ENCODE measurements at regions not wholly inside any gene's neighbourhood (a gene's known extent, or its start where the extent isn't known, plus 50 kb on each side); places are given as distances from the start of the nearest gene placed in this dataset.

- H3K4me3 ChIP-seq: no peak overlapping the region
- TF ChIP-seq, protein P1, sequence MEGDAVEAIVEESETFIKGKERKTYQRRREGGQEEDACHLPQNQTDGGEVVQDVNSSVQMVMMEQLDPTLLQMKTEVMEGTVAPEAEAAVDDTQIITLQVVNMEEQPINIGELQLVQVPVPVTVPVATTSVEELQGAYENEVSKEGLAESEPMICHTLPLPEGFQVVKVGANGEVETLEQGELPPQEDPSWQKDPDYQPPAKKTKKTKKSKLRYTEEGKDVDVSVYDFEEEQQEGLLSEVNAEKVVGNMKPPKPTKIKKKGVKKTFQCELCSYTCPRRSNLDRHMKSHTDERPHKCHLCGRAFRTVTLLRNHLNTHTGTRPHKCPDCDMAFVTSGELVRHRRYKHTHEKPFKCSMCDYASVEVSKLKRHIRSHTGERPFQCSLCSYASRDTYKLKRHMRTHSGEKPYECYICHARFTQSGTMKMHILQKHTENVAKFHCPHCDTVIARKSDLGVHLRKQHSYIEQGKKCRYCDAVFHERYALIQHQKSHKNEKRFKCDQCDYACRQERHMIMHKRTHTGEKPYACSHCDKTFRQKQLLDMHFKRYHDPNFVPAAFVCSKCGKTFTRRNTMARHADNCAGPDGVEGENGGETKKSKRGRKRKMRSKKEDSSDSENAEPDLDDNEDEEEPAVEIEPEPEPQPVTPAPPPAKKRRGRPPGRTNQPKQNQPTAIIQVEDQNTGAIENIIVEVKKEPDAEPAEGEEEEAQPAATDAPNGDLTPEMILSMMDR (IDR thresholded peaks at IDR 0.05): no peak
- no peaks in the 10 kb centered on the region for H3K9me3 ChIP-seq
- H3K27ac ChIP-seq: no peak overlapping the region
- H3K4me1 ChIP-seq (ENCODE audit: control insufficient read depth in 1 of 2, low read depth in 2 of 2): no peaks in the 10 kb centered on the region
- DNase-seq (ENCODE audit: low spot score) (no peak), ATAC-seq (ENCODE audit: insufficient number of reproducible peaks, low FRiP score, low read depth) (no peak)
- no peaks in the 10 kb centered on the region for H3K27me3 ChIP-seq (replicated peaks; ENCODE audit: insufficient read depth)
- H3K36me3 ChIP-seq: no peaks in the 10 kb centered on the region
Measured at GRCh38 chr2:15687243-15687642, 95.6 kb downstream of the DDX1 start.

DNA sequence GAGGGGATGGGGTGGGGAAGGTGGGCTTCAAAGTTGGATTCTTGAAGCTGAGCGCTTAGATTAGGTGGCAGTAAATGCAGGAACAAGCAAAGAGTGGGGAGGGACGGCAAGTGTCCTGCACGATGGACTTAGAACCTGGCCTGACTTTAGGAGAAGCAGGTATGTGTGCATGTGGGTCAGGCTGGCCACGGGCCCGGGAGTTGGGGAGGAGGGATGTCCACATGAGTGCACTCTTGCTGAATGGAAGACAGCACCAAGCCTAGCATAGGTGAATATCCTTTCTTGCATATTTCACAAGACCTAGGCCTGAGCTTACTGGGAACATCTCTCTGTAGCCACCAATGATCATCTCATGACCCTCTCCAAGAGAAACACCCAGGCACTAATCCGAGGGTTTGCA, 96.1 kb downstream of the DDX1 start:
- Histone ChIP-seq H3K27ac (no peak overlapping the region), H3K9me3 (no peaks in the 10 kb centered on the region), H3K4me1 (ENCODE audit: control insufficient read depth in 1 of 2, low read depth in 2 of 2) (no peaks in the 10 kb centered on the region), H3K4me3 (no peak overlapping the region), H3K27me3 (replicated peaks; ENCODE audit: insufficient read depth) (no peaks in the 10 kb centered on the region), H3K36me3 (no peaks in the 10 kb centered on the region)
- ATAC-seq (ENCODE audit: insufficient number of reproducible peaks, low FRiP score, low read depth) (no peak), DNase-seq (ENCODE audit: low spot score) (no peak)
- TF ChIP-seq, protein P1 (IDR thresholded peaks at IDR 0.05): no peak

DNA sequence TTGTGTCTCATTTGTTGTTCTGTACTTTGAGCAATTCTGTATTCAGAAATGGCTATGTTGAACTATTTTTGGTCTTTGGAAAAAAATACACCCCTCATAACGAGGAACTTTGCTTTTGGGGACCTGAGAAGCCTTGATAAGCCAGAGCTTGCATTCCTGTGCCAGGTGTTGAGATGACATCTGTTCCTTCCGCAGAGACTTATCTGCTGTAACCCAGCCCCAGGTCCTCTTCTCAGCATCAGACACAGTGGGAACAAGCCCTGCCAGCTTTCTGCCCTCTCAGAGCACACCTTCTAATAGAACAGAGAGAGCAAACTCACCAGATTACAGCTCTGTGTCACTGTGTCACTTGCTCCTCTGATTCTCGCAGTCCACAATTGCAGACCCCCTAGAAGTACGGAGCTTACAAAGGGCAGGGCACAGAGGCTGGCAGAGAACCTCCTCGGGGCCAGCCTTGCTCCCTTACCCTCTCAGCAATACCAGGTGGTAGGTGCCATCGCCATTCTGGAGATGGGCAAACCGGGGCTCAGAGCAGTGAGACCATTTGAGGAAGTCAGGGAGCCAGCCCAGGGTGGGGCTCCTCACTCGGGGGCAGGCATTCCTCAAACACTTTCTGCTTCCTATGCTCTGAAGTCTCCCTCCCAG, 97.4 kb downstream of the DDX1 start:
- no peaks in the 10 kb centered on the region for H3K27me3 ChIP-seq (replicated peaks; ENCODE audit: insufficient read depth)
- TF ChIP-seq, protein P1 (IDR thresholded peaks at IDR 0.05): no peak
- no peaks in the 10 kb centered on the region for H3K36me3 ChIP-seq
- no peak overlapping the region for H3K4me3 ChIP-seq
- H3K27ac ChIP-seq: no peak overlapping the region
- ATAC-seq (ENCODE audit: insufficient number of reproducible peaks, low FRiP score, low read depth) (no peak), DNase-seq (ENCODE audit: low spot score) (no peak)
- H3K4me1 ChIP-seq (ENCODE audit: control insufficient read depth in 1 of 2, low read depth in 2 of 2): no peaks in the 10 kb centered on the region
- no peaks in the 10 kb centered on the region for H3K9me3 ChIP-seq

DNA sequence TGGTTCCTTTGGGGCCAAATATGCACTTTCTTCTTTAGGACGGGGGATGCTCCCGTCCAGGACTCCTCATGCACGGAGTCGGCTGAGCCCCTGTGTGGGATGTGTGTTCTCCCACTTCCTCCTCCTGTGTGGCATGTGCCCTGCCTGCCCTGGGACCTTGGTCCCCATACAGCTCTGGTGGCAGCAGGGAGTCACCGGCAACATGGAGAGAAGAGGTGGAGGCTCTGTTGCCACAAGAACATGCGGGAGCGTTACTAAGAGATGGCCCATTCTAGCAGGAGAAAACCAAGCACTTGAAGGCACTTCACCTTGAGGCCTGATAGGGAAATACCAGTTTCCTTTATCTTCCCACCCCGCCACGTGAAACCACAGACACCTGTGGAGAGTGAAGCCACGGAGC, 98.0 kb downstream of the DDX1 start:
- Histone ChIP-seq H3K27ac (no peak overlapping the region), H3K4me3 (no peak overlapping the region), H3K36me3 (no peaks in the 10 kb centered on the region), H3K9me3 (no peaks in the 10 kb centered on the region), H3K4me1 (ENCODE audit: control insufficient read depth in 1 of 2, low read depth in 2 of 2) (no peaks in the 10 kb centered on the region), H3K27me3 (replicated peaks; ENCODE audit: insufficient read depth) (no peaks in the 10 kb centered on the region)
- no peak for DNase-seq (ENCODE audit: low spot score)
- TF ChIP-seq, protein P1 (IDR thresholded peaks at IDR 0.05): no peak
- no peak for ATAC-seq (ENCODE audit: insufficient number of reproducible peaks, low FRiP score, low read depth)

DNA sequence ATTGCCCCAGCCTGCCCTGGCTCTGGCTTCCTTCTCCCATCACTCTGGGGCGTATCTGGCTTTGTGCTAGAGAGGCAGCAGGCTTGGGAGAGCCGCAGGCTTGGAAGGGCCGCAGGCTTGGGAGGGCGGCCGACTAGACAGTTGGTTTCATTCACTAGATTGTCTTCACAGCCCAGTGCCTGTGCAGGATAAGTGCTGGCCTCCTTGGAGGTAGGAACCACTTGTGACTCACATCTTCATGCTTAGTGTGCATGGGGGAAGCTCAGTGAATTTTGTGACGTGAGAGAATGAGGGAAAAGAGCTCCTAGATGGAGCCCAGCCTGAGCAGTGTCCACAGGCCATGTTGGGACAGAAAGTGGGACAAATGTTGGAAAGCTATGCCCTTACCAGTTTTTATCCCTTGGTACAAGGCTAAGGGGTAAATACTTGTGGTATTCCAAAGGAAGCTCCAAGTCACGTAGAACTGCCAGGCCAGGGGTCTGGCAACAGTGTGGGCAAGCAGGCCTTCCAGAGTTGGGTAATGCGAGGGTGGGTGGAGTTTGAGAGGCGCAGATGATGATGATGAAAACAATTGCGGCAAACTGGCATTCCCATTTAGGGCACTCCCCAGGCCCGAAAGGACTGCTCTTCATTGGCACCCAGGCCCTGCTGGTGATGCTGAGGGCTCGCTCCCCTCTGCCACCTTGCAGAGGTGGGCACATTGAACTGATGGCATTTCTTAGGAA, 100.1 kb downstream of the DDX1 start:
- Histone ChIP-seq H3K27ac (no peak overlapping the region), H3K9me3 (no peaks in the 10 kb centered on the region), H3K4me1 (ENCODE audit: control insufficient read depth in 1 of 2, low read depth in 2 of 2) (no peaks in the 10 kb centered on the region), H3K27me3 (replicated peaks; ENCODE audit: insufficient read depth) (no peaks in the 10 kb centered on the region), H3K4me3 (no peak overlapping the region), H3K36me3 (no peaks in the 10 kb centered on the region)
- ATAC-seq (ENCODE audit: insufficient number of reproducible peaks, low FRiP score, low read depth) (no peak), DNase-seq (ENCODE audit: low spot score) (no peak)
- TF ChIP-seq, protein P1 (IDR thresholded peaks at IDR 0.05): no peak

Data from thoracic aorta (tissue), 2 donors.